Stimulated activated CD4-positive, alpha-beta T cell treated with anti-CD3 and anti-CD28 coated beads, TNF-alpha, amount 100 ng/mL, for 1 hour (primary cell): ENCODE measurements at regions not wholly inside any gene's neighbourhood (a gene's known extent, or its start where the extent isn't known, plus 50 kb on each side); places are given as distances from the start of the nearest gene placed in this dataset.

ENCODE experiments used
- DNase-seq, 3 donors: peaks; one replicate each; pipeline ENCODE4 v3.0.0-alpha.2; 2020; ENCODE audit warnings: low read depth in 3 of 3, low spot score in 1 of 3

- no peak for DNase-seq
Observed at GRCh38 chr2:33678436-33678835, 79.3 kb upstream of the FAM98A start.

- no peak for DNase-seq
Observed at GRCh38 chr2:33673937-33674336, 74.8 kb upstream of the FAM98A start.

GRCh38 chr2:33672896-33673295 is 73.8 kb upstream of the FAM98A start:
- DNase-seq: no peak

- no peak for DNase-seq
Observed at GRCh38 chr2:33672389-33672788, 73.3 kb upstream of the FAM98A start.

GRCh38 chr2:33671198-33671597 is 72.1 kb upstream of the FAM98A start:
- no peak for DNase-seq

- DNase-seq: no peak
Observed at GRCh38 chr2:33670392-33670937, 71.4 kb upstream of the FAM98A start.

- DNase-seq: no peak
Observed at GRCh38 chr2:33666879-33667278, 67.8 kb upstream of the FAM98A start.

- DNase-seq: no peak
Observed at GRCh38 chr2:33665039-33665438, 65.9 kb upstream of the FAM98A start.

GRCh38 chr2:33660416-33661123 is 61.5 kb upstream of the FAM98A start:
- DNase-seq: no peak

GRCh38 chr2:33655626-33656320 is 56.7 kb upstream of the FAM98A start:
- no peak for DNase-seq

- DNase-seq: no peak
Observed at GRCh38 chr2:33652830-33653229, 53.7 kb upstream of the FAM98A start.

GRCh38 chr2:33650171-33650570 is 51.1 kb upstream of the FAM98A start:
- DNase-seq: no peak
